PC-3 (cell line): ENCODE measurements at regions not wholly inside any gene's neighbourhood (a gene's known extent, or its start where the extent isn't known, plus 50 kb on each side); places are given as distances from the start of the nearest gene placed in this dataset.

ENCODE experiments used
- ATAC-seq: fragments of 200-7000 bp; cut with Tn5 transposase; 2 replicates; pipeline ENCODE4 v1.9.1; 2020; ENCODE audit warnings: mild to moderate bottlenecking, moderate library complexity
- BruUV-seq: library from RNA; stranded (reverse); fragments of 400-500 nt; replicated peaks from 2 replicates; lab custom pipeline; 2021; lab: Mats Ljungman, UMichigan
- CTCF ChIA-PET: fragments of 300-600 bp; sonication (Branson Sonifier 250); formaldehyde crosslinking; loops from one replicate; lab custom pipeline; 2022; ENCODE audit warnings: antibody characterized with exemption; lab: Charles Lee
- POLR2A ChIA-PET: fragments of 300-600 bp; sonication (Branson Sonifier 250); formaldehyde crosslinking; loops from one replicate; lab custom pipeline; 2022; ENCODE audit warnings: antibody characterized with exemption; ENCODE audit not compliant: unreplicated experiment; lab: Charles Lee
- DNase-seq: peaks from one replicate; pipeline ENCODE4 v3.0.0-alpha.2; 2015
- H2AFZ ChIP-seq: fragments of 300-600 bp; sonication (generic); 2 replicates; pipeline ENCODE4 v1.6.0; 2016; ENCODE audit warnings: antibody characterized with exemption, low read length
- H3F3A ChIP-seq: fragments of 300-600 bp; sonication (generic); one replicate; pipeline ENCODE4 v1.6.0; 2017; ENCODE audit warnings: antibody characterized with exemption, low read length, control low read depth, mild to moderate bottlenecking; ENCODE audit not compliant: unreplicated experiment
- H3K27ac ChIP-seq: fragments of 300-600 bp; sonication (generic); 2 replicates; pipeline ENCODE4 v1.5.1; 2016; ENCODE audit warnings: mild to moderate bottlenecking, low read length
- H3K27me3 ChIP-seq: fragments of 300-600 bp; sonication (generic); 2 replicates; pipeline ENCODE4 v1.6.1; 2016; ENCODE audit warnings: low read length, mixed read lengths
- H3K36me3 ChIP-seq: fragments of 300-600 bp; sonication (generic); 2 replicates; pipeline ENCODE4 v1.6.1; 2016; ENCODE audit warnings: low read depth, mixed run types, low read length, mixed read lengths
- H3K4me1 ChIP-seq: fragments of 300-600 bp; sonication (generic); 2 replicates; pipeline ENCODE4 v1.5.1; 2016; ENCODE audit warnings: low read length; ENCODE audit not compliant: insufficient read depth
- H3K4me2 ChIP-seq: fragments of 300-600 bp; sonication (generic); 2 replicates; pipeline ENCODE4 v1.6.0; 2016; ENCODE audit warnings: low read length
- H3K4me3 ChIP-seq: fragments of 300-600 bp; sonication (generic); 2 replicates; pipeline ENCODE4 v1.5.1; 2016; ENCODE audit warnings: mild to moderate bottlenecking, low read length, mixed read lengths
- H3K79me2 ChIP-seq: fragments of 300-600 bp; sonication (generic); 2 replicates; pipeline ENCODE4 v1.6.1; 2017; ENCODE audit warnings: low read length, mixed read lengths
- H3K9ac ChIP-seq: fragments of 300-600 bp; sonication (generic); 2 replicates; pipeline ENCODE4 v1.6.0; 2016; ENCODE audit warnings: mild to moderate bottlenecking, low read length
- H3K9me2 ChIP-seq: fragments of 300-600 bp; sonication (generic); replicated peaks from 2 replicates; pipeline ENCODE4 v1.6.1; 2016; ENCODE audit warnings: mixed run types, low read length, mixed read lengths
- H3K9me3 ChIP-seq: fragments of 300-600 bp; sonication (generic); 2 replicates; pipeline ENCODE4 v1.6.1; 2016; ENCODE audit warnings: low read length, mixed read lengths
- H4K20me1 ChIP-seq: fragments of 300-600 bp; sonication (generic); 2 replicates; pipeline ENCODE4 v1.6.1; 2016; ENCODE audit warnings: low read length, mixed read lengths
- EZH2 ChIP-seq: fragments of 300-600 bp; sonication (generic); IDR thresholded peaks from one replicate; pipeline ENCODE4 v1.6.1; 2017; ENCODE audit warnings: antibody characterized with exemption, mild to moderate bottlenecking, low read length; ENCODE audit not compliant: unreplicated experiment
- EZH2phosphoT487 ChIP-seq: fragments of 300-600 bp; sonication (generic); IDR thresholded peaks from 2 replicates; pipeline ENCODE4 v1.6.1; 2018; ENCODE audit warnings: mild to moderate bottlenecking, antibody characterized with exemption, low read length, borderline replicate concordance
- intact Hi-C: fragments of 100-400 bp; cut with micrococcal nuclease; formaldehyde crosslinking; loops from 2 replicates; pipeline ENCODE4 v1.9.0; 2023
- TF ChIP-seq, protein P1 (sequence below): fragments of 300-600 bp; sonication (generic); conservative IDR thresholded peaks from 2 replicates; pipeline ENCODE4 v1.5.1; 2017; ENCODE audit warnings: antibody characterized with exemption, low read depth, mild to moderate bottlenecking, low read length

DNA sequence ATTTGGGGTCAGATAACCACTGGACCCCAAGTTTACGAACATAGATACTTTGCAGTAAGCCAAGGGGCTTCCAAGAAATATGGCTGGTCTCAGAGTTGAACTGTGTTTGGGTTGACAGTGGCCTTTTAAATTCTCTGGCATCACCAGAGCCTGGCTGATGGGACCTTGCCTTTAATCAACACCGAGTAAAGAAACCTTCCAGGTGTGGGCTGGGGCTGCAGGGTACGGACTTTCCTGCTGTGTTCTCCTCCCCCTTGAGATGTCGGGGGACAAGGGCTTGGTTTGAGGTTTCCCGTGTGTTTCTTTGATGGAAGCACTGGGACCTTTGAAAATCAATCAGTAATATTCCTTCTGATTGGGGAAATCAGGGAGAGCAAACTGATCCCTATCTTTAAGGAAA is 140.1 kb downstream of the MTX3 start:
- ATAC-seq (no peak), DNase-seq (no peak)
- H3K36me3 ChIP-seq: no peaks in the 10 kb centered on the region
- H3K9me2 ChIP-seq: no peaks in the 10 kb centered on the region
- H4K20me1 ChIP-seq: no peaks in the 10 kb centered on the region
- TF ChIP-seq EZH2phosphoT487 (no peak), EZH2 (no peak)
- TF ChIP-seq, protein P1, sequence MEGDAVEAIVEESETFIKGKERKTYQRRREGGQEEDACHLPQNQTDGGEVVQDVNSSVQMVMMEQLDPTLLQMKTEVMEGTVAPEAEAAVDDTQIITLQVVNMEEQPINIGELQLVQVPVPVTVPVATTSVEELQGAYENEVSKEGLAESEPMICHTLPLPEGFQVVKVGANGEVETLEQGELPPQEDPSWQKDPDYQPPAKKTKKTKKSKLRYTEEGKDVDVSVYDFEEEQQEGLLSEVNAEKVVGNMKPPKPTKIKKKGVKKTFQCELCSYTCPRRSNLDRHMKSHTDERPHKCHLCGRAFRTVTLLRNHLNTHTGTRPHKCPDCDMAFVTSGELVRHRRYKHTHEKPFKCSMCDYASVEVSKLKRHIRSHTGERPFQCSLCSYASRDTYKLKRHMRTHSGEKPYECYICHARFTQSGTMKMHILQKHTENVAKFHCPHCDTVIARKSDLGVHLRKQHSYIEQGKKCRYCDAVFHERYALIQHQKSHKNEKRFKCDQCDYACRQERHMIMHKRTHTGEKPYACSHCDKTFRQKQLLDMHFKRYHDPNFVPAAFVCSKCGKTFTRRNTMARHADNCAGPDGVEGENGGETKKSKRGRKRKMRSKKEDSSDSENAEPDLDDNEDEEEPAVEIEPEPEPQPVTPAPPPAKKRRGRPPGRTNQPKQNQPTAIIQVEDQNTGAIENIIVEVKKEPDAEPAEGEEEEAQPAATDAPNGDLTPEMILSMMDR: no peak
- no peaks in the 10 kb centered on the region for H3F3A ChIP-seq
- H3K4me1 ChIP-seq: peaks cover 6% of the 10 kb centered on the region; the same call in 1 of the 2 replicates
- intact Hi-C loops: loop anchor here (5.0 kb wide), 1 partner anchor 149 kb away; no protein-coding TSS in a partner anchor
- no peak overlapping the region for H3K9ac ChIP-seq
- ChIA-PET POLR2A (no interaction called here), CTCF (no interaction called here)
- no peaks in the 10 kb centered on the region for H3K27me3 ChIP-seq
- H3K9me3 ChIP-seq: no peaks in the 10 kb centered on the region
- H3K79me2 ChIP-seq: no peaks in the 10 kb centered on the region
- no peak overlapping the region for H2AFZ ChIP-seq
- no peak overlapping the region for H3K4me2 ChIP-seq
- H3K4me3 ChIP-seq: no peak overlapping the region
- no TSS peak for BruUV-seq
- no peak overlapping the region for H3K27ac ChIP-seq

DNA sequence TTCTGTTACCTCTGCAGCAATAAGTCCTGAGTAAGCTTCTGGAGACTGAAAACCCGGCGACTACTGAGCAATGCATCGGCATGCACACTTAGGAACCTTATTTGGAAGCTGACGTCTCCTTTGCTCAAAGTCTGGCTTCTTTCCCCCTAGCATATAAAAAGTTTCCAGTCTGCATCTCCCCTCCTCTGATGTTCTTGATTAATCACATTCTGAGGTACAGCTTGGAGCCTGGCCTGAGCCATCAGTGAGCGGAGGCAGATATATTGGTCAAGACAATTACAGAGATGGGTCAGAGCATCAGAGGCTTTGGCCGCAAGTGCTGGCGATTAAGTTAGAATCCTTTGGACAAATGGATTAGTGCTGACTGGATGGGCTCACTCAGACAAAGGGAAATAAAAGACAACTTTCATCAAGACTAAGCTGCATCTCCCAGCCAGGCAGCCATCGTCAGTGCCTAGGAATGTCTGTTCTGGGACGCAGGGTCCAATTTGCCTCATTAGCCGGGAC is 140.7 kb downstream of the MTX3 start:
- Histone ChIP-seq H3K9me2 (no peaks in the 10 kb centered on the region), H3K36me3 (no peaks in the 10 kb centered on the region), H2AFZ (no peak overlapping the region), H4K20me1 (no peaks in the 10 kb centered on the region), H3F3A (no peaks in the 10 kb centered on the region), H3K9ac (no peak overlapping the region), H3K4me2 (no peak overlapping the region), H3K79me2 (no peaks in the 10 kb centered on the region), H3K27ac (no peak overlapping the region), H3K9me3 (no peaks in the 10 kb centered on the region), H3K4me1 (peaks cover 9% of the 10 kb centered on the region; the same call in 1 of the 2 replicates), H3K27me3 (no peaks in the 10 kb centered on the region), H3K4me3 (no peak overlapping the region)
- TF ChIP-seq EZH2 (no peak), EZH2phosphoT487 (no peak)
- TF ChIP-seq, protein P1: no peak
- intact Hi-C loops: loop anchor here (5.0 kb wide), 1 partner anchor 148 kb away; no protein-coding TSS in a partner anchor
- DNase-seq (no peak), ATAC-seq (no peak)
- CTCF ChIA-PET: no interaction called here
- POLR2A ChIA-PET: no interaction called here
- BruUV-seq: no TSS peak

DNA sequence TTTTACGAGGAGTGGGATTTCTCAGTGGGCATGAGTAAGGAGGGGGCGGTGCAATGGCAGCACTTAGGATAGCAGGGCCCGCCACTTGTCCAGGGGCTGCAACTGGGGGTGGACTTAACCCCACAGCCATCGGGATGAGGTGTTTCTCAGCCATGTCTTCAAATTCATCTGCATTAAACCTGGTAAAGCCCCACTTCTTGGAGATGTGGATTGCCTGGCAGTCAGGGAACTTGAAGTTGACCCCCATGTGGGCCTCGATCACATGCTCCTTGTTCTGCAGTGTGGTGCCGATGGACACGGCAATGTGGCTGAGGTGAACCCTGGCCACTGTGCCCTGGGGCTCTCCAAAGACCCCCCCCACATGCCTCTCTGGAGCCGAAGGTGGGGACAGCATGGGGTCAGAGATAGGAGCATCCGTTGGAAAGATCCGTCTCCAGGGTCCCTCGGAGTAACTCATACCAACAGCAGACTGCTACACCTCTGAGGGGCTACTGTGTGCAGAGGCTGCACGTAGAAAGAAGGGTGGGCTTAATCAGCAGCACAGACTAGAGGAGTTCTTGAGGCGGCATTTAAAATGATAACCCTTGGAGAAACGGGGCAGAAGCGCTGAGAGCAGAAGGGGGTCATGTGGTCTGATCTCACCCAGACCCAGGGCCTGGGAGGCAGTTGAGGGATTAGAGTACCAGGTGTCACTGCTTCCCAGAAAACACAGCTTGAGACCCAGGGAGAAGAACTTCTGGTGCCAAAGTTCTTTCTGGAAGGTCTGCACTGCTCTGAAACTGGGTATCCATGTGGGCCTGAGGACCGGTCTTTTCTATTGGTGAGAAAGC is 141.4 kb downstream of the MTX3 start:
- H3K79me2 ChIP-seq: no peaks in the 10 kb centered on the region
- H3K9me2 ChIP-seq: no peaks in the 10 kb centered on the region
- H3K9ac ChIP-seq: no peak overlapping the region
- H3K9me3 ChIP-seq: no peaks in the 10 kb centered on the region
- no peak overlapping the region for H2AFZ ChIP-seq
- no TSS peak for BruUV-seq
- ATAC-seq (no peak), DNase-seq (no peak)
- peaks cover 9% of the 10 kb centered on the region; the same call in 1 of the 2 replicates for H3K4me1 ChIP-seq
- no peak overlapping the region for H3K27ac ChIP-seq
- no peak for TF ChIP-seq EZH2
- H3K4me2 ChIP-seq: no peak overlapping the region
- H3K4me3 ChIP-seq: no peak overlapping the region
- no peaks in the 10 kb centered on the region for H3K36me3 ChIP-seq
- ChIA-PET CTCF (no interaction called here), POLR2A (no interaction called here)
- intact Hi-C loops: loop anchor here (5.0 kb wide), 1 partner anchor 147 kb away; no protein-coding TSS in a partner anchor
- H3F3A ChIP-seq: no peaks in the 10 kb centered on the region
- no peaks in the 10 kb centered on the region for H4K20me1 ChIP-seq
- no peaks in the 10 kb centered on the region for H3K27me3 ChIP-seq
